HG03378 (cell line): ENCODE measurements at regions not wholly inside any gene's neighbourhood (a gene's known extent, or its start where the extent isn't known, plus 50 kb on each side); places are given as distances from the start of the nearest gene placed in this dataset.

Source experiments
- ATAC-seq: cut with Tn5 transposase; IDR thresholded peaks from one replicate; pipeline ENCODE4 v1.9.1; 2021; ENCODE audit warnings: mild to moderate bottlenecking, moderate library complexity; ENCODE audit not compliant: unreplicated experiment

DNA sequence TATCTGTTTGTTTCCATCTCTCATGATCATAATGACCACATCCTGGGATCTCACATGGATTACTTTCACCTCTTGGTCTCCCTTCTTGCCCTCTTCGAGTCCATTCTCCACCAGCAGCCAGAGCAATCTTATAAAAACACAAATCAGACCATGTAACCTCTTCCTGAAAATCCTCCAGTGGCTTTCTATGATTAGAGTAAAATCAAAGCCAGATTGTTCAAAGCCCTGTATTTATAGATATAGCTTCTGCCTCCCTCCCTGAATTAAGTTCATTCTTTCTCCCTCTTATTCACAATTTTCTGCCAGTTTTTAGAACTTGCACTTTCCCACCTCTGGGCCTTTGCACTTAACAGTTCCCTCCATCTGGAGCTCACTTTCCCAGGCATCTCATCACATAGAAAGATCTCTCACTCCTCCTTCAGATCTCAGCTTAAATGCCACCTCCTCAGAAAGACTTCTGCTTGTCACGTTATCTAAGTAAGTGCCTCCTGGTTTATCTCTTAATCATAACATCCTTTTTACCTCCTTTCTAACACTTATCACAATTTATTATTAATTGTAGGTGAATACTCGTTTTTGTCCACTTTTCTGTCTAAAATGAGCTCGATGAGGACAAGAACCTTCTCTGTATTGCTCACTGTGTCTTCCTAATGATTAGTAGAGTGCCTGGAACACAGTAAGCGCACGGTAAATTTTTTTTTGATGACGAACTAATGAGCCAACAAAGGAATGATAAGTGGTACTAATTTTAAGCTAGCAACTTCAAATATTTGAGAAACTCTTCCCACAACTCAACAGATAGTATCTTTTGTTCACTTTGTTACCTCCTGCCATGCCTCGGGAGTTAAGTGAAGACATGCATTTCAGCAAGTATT lies 80.5 kb downstream of the CYB561 start:
- no peak for ATAC-seq

DNA sequence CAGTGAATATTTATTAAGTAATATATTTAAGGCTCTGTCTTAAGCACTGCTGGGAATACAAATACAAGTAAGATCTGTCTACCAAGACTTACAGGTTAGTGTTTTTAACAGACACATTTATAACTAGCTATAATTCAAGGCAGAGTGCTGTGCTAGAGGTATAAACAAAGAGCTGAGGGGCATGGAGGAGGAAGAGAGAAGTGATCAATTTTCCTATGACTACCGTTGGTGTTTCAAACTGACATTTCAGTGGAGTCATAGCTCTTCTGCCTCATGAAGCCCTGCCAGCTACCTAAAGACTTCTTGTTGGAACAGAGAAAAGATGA lies 79.9 kb downstream of the CYB561 start:
- no peak for ATAC-seq

DNA sequence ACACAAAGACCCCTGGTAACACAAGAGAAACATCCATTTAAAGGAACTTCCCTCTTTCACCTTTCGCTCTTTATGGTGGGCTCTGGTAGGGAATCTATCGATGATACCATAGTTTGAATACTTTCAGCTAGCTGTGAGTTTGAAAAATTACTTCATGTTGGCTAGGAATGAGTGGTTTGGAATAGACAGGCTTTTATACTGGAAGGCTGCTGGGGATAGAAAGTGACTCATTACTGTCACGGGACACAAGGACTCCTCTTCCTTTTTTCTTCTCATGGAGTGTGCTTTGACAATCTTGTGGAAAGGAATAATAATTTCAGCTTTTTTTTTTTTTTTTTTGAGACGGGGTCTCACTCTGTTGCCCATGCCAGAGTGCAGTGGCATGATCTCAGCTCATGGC lies 76.9 kb downstream of the CYB561 start:
- ATAC-seq = no peak

DNA sequence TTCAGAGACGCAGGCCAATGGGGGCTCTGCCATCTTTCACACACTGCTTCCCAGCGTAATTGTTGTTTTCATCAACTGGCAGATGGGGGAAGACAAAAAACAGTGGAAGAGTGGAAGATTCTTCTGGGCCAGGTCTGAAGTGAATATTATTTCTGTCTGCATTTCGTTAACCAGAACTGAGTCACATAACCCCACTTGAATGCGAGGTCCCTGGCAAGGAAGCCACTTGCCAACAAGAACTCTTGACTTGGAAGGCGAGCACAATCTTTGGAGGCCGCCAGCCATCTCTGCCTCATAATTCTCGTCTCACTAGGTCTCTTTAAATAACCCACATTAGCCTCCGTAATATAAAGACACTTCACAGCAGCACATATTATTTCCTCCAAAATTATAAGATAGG lies 75.4 kb downstream of the CYB561 start:
- ATAC-seq = no peak

DNA sequence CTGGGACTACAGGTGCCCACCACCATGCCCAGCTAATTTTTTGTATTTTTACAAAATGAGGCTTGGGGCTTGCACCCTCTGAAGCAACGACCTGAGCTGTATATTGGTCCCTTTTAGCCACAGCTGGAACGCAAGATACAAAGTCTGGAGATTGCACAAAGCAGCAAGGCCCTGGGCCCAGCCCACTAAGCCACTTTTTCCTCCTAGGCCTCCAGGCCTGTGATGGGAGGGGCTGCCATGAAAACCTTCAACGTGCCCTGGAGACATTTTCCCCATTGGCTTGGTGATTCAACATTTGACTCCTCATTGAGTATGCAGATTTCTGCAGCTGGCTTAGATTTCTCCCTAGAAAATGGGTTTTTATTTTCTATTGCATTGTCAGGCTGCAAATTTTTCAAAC lies 69.2 kb downstream of the CYB561 start:
- ATAC-seq = no peak

DNA sequence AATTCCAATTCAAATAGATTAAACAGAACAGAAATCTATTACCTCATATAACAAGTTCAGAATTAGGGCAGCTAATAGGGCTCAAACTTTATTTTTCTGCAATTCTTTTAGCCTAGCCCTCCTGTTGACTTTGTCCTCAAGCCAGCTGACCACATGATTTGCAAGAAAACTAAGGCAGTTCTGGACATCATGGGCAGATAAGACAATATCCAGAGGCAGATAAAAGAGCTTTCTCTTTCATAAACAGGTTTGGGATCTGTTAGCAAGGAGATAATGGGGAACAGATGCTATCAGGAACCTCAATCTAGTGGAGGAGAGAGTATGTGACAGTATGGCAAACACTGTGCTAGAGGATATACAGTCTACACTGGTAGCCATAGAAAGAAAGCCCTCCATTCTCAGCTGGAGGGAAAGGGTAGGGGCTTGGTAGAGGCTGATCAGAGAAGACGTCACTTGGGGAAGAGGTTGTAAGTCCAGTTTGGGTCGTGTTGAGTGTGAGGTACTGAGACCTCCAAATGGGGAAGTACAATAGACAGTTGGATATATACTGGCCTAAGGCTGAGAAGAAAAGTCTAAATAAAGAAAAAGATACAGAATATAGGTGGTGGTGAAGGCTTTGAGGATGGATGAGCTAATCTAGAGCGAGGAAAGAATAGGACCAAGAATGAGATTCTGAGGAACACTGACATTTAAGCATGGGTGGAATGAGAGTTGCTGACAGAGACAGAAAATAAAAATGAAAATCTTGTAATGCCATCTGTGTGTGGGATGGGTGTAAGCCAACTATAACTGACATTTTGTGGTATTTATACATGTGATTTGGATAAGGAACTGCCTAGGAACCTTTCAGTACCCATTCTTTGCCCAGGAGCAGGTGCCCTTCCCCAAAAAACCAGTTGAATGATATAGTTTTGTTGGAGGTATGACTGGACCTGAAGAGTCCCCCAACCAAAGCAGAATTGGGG lies 67.4 kb downstream of the CYB561 start:
- no peak for ATAC-seq

DNA sequence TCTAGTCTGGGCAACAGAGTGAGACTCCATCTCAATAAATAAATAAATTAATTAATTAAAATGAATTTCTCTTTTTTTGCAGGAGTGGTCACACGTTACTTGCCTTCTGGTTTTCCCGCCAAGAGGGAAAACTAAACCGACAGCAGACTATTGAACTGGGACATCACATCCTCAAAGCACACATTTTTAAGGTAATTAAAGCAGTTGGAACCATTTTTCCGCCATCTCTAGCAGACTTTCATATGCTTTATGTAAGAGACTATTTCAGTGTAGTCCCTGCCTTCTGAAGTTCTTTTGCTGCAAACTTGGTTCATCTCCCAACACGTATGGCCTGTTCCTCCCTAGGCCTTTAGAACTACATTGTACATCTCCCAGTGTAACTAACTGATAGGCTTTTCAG lies 66.5 kb downstream of the CYB561 start:
- ATAC-seq = no peak

DNA sequence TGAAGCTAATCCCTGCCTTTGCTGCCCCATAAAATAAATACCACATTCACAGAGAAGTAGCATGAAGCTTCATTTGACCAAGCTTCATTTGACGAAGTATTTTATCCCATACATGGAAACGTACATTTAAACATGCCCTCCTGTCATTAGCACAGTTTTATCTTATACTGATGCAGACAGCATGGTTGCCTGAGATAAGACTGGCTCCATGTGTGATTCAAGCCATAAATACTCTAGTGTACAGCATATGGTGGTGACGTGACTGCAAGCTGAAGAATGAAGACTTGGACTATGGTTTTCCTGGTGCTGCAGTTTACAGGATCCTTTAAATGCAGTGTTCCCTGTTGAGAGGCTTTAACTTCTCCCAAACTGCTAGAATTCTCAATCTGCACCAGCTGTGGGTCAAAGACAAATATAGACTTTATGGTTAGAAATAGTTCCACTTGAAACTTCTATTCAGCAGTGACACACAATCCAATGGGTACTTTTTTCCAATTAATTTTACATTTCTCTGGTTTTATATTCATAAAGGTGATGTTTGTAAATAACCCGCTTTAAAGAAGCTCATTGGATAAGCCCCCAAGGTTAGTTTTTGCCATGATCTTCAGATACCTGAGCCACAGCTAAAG lies 64.9 kb downstream of the CYB561 start:
- ATAC-seq = no peak

DNA sequence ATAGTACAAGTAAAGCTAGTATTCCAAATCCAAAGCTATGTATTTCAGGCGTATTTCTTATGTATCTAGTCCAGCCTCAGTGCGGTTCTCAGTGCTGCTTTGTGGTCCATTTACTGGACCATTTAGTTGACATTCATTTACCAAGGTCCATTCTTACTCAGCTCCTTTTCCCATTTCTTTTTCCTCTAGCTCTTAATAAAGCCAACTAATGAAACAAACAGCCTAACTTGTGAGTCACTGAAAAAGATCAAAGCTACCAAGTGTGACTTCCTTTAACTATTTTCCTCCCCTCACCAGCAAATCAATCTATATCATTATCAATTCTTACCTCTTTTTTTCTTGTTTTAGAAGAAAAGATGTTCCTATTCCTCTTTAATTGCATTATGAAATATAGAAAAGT lies 64.0 kb downstream of the CYB561 start:
- ATAC-seq = no peak
